DND-41 (cell line): ENCODE measurements at regions not wholly inside any gene's neighbourhood (a gene's known extent, or its start where the extent isn't known, plus 50 kb on each side); places are given as distances from the start of the nearest gene placed in this dataset.

ENCODE experiments used
- ATAC-seq: fragments of 200-7000 bp; cut with Tn5 transposase; 3 replicates; pipeline ENCODE4 v1.9.1; 2021; ENCODE audit warnings: low read depth; ENCODE audit not compliant: insufficient read depth
- DNase-seq: peaks from one replicate; pipeline ENCODE4 v3.0.0-alpha.2; 2020
- H2AFZ ChIP-seq: 2 replicates; pipeline ENCODE4 v1.6.0; 2012; ENCODE audit warnings: low read depth, low read length
- H3K27ac ChIP-seq: 2 replicates; pipeline ENCODE4 v1.5.1; 2012; ENCODE audit warnings: low read length, inconsistent platforms
- H3K27me3 ChIP-seq: fragments of 200-600 bp; sonication (generic); 2 replicates; pipeline ENCODE4 v1.6.0; 2012; ENCODE audit warnings: low read length, mild to moderate bottlenecking, inconsistent platforms; ENCODE audit not compliant: insufficient read depth, poor library complexity
- H3K36me3 ChIP-seq: 2 replicates; pipeline ENCODE4 v1.5.1; 2012; ENCODE audit warnings: low read length, inconsistent platforms; ENCODE audit not compliant: insufficient read depth
- H3K4me1 ChIP-seq: 2 replicates; pipeline ENCODE4 v1.5.1; 2012; ENCODE audit warnings: mild to moderate bottlenecking, low read length; ENCODE audit not compliant: insufficient read depth
- H3K4me2 ChIP-seq: 2 replicates; pipeline ENCODE4 v1.6.0; 2012; ENCODE audit warnings: mild to moderate bottlenecking, moderate library complexity, low read length, inconsistent platforms; ENCODE audit not compliant: insufficient read depth
- H3K4me3 ChIP-seq, 2 experiments: fragments of 200-600 bp in 1 of 2; shearing (Covaris generic) in 1 of 2; 2 replicates each; pipeline ENCODE4 v1.5.1; 2012 to 2016; ENCODE audit warnings: inconsistent platforms in 2 of 2, low read length in 2 of 2, mild to moderate bottlenecking in 2 of 2, low read depth in 1 of 2, moderate library complexity in 1 of 2
- H3K79me2 ChIP-seq: 2 replicates; pipeline ENCODE4 v1.6.0; 2012; ENCODE audit warnings: low read length, inconsistent platforms; ENCODE audit not compliant: insufficient read depth
- H3K9ac ChIP-seq: 2 replicates; pipeline ENCODE4 v1.6.0; 2012; ENCODE audit warnings: low read depth, mild to moderate bottlenecking, inconsistent platforms, low read length, moderate library complexity
- H3K9me3 ChIP-seq: 2 replicates; pipeline ENCODE4 v1.5.1; 2012; ENCODE audit warnings: low read length, moderate library complexity, mild to moderate bottlenecking, inconsistent platforms; ENCODE audit not compliant: insufficient read depth, severe bottlenecking
- H4K20me1 ChIP-seq: 2 replicates; pipeline ENCODE4 v1.6.0; 2012; ENCODE audit warnings: low read length; ENCODE audit not compliant: insufficient read depth
- CTCF ChIP-seq: IDR thresholded peaks from 2 replicates; pipeline ENCODE4 v1.5.1; 2012; ENCODE audit warnings: borderline replicate concordance, low read length, moderate library complexity, mild to moderate bottlenecking; ENCODE audit not compliant: poor library complexity, severe bottlenecking; ENCODE audit errors: extremely low read depth
- EZH2 ChIP-seq: IDR thresholded peaks from 3 replicates; pipeline ENCODE4 v1.6.1; 2012; ENCODE audit warnings: borderline replicate concordance, low read depth, mild to moderate bottlenecking, moderate library complexity, low read length, inconsistent platforms; ENCODE audit not compliant: severe bottlenecking

DNA sequence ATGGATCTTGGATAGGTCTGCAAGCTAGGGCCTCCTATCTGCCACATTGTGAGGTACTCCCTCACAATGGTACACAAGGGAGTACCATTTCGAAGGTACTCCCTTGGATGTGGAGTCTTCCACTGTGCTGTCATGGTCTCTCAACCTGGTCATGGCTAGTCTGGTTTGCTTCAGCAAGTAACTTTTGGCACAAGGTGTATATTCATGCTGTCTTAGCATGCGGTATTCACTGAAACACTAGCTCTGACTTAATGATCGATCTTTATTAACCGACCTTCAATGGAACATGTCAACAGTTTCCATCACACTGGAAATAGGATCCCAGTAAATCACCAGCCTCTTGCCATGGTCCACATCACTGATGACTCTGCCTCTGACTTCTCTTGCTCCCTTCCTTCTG, 77.5 kb upstream of the HS3ST1 start:
- H3K4me1 ChIP-seq = no peaks in the 10 kb centered on the region
- H3K27me3 ChIP-seq = no peaks in the 10 kb centered on the region
- H3K79me2 ChIP-seq = no peaks in the 10 kb centered on the region
- no peak overlapping the region for H3K27ac ChIP-seq
- H3K9ac ChIP-seq = no peak overlapping the region
- no peak overlapping the region for H2AFZ ChIP-seq
- H4K20me1 ChIP-seq = no peaks in the 10 kb centered on the region
- ATAC-seq (no peak), DNase-seq (no peak)
- H3K4me2 ChIP-seq = no peak overlapping the region
- no peak for TF ChIP-seq CTCF
- no peak for TF ChIP-seq EZH2
- H3K9me3 ChIP-seq = no peaks in the 10 kb centered on the region
- no peak overlapping the region for H3K4me3 ChIP-seq
- H3K36me3 ChIP-seq = no peaks in the 10 kb centered on the region

DNA sequence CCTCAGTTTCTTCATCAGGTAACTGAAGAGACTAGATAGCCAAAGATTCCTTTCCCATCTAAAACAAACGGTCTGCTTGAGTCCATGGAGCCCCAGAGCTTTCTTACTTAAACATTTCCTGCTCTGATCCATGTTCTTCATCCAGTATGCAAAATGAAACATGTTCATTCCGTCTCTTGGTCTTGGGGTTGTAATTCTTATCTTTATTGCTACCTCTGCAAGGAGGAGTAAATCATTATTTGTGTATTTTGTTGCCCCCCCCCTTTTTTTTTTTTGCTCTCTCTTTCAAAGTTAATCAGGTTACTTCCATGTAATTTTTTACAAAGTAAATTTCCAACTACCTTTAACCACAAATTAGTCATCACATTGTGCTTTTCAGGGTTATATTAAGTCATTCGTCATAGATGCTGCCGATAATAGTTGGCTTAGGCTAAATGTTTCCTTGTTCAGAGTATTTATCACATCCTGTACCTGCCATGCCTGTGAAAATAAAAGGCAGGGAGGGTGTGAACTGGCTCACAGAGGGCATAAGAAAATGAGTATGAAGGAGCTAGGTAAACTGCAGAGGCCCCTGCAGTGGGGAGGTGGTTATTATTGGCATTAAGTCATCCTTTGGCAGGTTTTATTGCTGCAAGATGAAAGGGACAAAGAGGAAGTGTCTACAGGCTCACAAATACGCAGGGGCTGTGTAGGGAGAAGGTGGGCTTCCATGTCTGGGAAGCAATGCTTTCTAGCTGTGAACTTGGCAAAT, 76.7 kb upstream of the HS3ST1 start:
- no peak overlapping the region for H3K4me2 ChIP-seq
- no peak for TF ChIP-seq EZH2
- no peak for TF ChIP-seq CTCF
- H3K4me1 ChIP-seq = no peaks in the 10 kb centered on the region

GRCh38 chr4:11503166-11503565, 74.5 kb upstream of the HS3ST1 start:
- Histone ChIP-seq H3K27ac (no peak overlapping the region), H3K9me3 (no peaks in the 10 kb centered on the region), H4K20me1 (no peaks in the 10 kb centered on the region), H3K27me3 (no peaks in the 10 kb centered on the region), H3K36me3 (no peaks in the 10 kb centered on the region), H3K4me3 (no peak overlapping the region), H3K9ac (no peak overlapping the region), H3K4me2 (no peak overlapping the region), H3K79me2 (no peaks in the 10 kb centered on the region), H2AFZ (no peak overlapping the region), H3K4me1 (no peaks in the 10 kb centered on the region)
- ATAC-seq = no peak
- TF ChIP-seq CTCF (no peak), EZH2 (no peak)
- DNase-seq = no peak

More for the DNA sequence above, 76.7 kb upstream of the HS3ST1 start:
- H3K79me2 ChIP-seq = no peaks in the 10 kb centered on the region
- no peak overlapping the region for H3K27ac ChIP-seq
- peak; percentile 63 for ATAC-seq
- no peaks in the 10 kb centered on the region for H3K9me3 ChIP-seq
- no peaks in the 10 kb centered on the region for H3K27me3 ChIP-seq
- H3K36me3 ChIP-seq = no peaks in the 10 kb centered on the region
- no peak overlapping the region for H2AFZ ChIP-seq
- no peak overlapping the region for H3K4me3 ChIP-seq
- no peak for DNase-seq
- no peaks in the 10 kb centered on the region for H4K20me1 ChIP-seq
- no peak overlapping the region for H3K9ac ChIP-seq
